A549 (cell line): ENCODE measurements at regions not wholly inside any gene's neighbourhood (a gene's known extent, or its start where the extent isn't known, plus 50 kb on each side); places are given as distances from the start of the nearest gene placed in this dataset.
A peak's percentile ranks its signal among the peaks of the same experiment; 100 is the strongest.

ENCODE experiments used
- ATAC-seq, 2 experiments: fragments of 200-7000 bp in 1 of 2; fragments of >200 bp in 1 of 2; cut with Nextera tagmentation in 1 of 2; cut with Tn5 transposase in 1 of 2; 3 replicates each; pipeline versions ENCODE4 v1.8.0 to v1.9.1; 2018 to 2020; ENCODE audit warnings: mild to moderate bottlenecking in 1 of 2, moderate library complexity in 1 of 2
- CTCF ChIA-PET: fragments of 300-600 bp; sonication (Branson Sonifier 250); formaldehyde crosslinking; extraction: SDS; loops from one replicate; lab custom pipeline; 2021; ENCODE audit warnings: antibody characterized with exemption, inconsistent platforms; lab: Yijun Ruan, JAX
- POLR2A ChIA-PET: fragments of 350-600 bp; formaldehyde crosslinking; extraction: SDS; loops from one replicate; lab custom pipeline; 2021; ENCODE audit warnings: antibody characterized with exemption, inconsistent platforms; lab: Yijun Ruan, JAX
- DNase-seq, 2 experiments: peaks; one replicate each; pipeline versions ENCODE4 v3.0.0 to v3.0.0-alpha.2; 2011 to 2016; ENCODE audit warnings: low read depth in 1 of 2, low spot score in 1 of 2
- FAIRE-seq: peaks from 2 replicates; lab custom pipeline; 2011; peaks lifted over from hg19 to GRCh38; lab: Jason Lieb, UNC
- H3K27ac ChIP-seq, 2 experiments: fragments of >200 bp; sonication (Bioruptor Twin); formaldehyde crosslinking; 3 replicates each; pipeline ENCODE4 v1.5.1; 2016 to 2017
- H3K4me1 ChIP-seq: fragments of >200 bp; sonication (Bioruptor Twin); formaldehyde crosslinking; 3 replicates; pipeline ENCODE4 v1.6.1; 2016
- H3K4me2 ChIP-seq: fragments of >200 bp; sonication (Bioruptor Twin); formaldehyde crosslinking; 3 replicates; pipeline ENCODE4 v1.6.1; 2016
- H3K4me3 ChIP-seq: fragments of >200 bp; sonication (Bioruptor Twin); formaldehyde crosslinking; 3 replicates; pipeline ENCODE4 v1.5.1; 2016
- H3K9me3 ChIP-seq: fragments of >200 bp; sonication (Bioruptor Twin); formaldehyde crosslinking; 3 replicates; pipeline ENCODE4 v1.6.1; 2016
- CHD2 ChIP-seq: fragments of 150-350 bp; IDR thresholded peaks from 2 replicates; pipeline ENCODE4 v1.6.1; 2014; ENCODE audit warnings: low read length; ENCODE audit not compliant: partially characterized antibody
- CHD4 ChIP-seq: fragments of 200-600 bp; sonication (generic); IDR thresholded peaks from 2 replicates; pipeline ENCODE4 v1.6.1; 2016; ENCODE audit warnings: antibody characterized with exemption, mild to moderate bottlenecking, borderline replicate concordance
- EHMT2 ChIP-seq: fragments of 200-600 bp; sonication (generic); IDR thresholded peaks from 2 replicates; pipeline ENCODE4 v1.6.1; 2016; ENCODE audit warnings: antibody characterized with exemption, low read depth, mild to moderate bottlenecking, moderate library complexity
- FOXS1 ChIP-seq: fragments of 250-450 bp; sonication (Bioruptor Pico); IDR thresholded peaks from 2 replicates; pipeline ENCODE4 v1.5.0; 2020; ENCODE audit warnings: mild to moderate bottlenecking, moderate library complexity
- HOXB13 ChIP-seq: fragments of 250-450 bp; sonication (Bioruptor Pico); IDR thresholded peaks from 2 replicates; pipeline ENCODE4 v1.5.0; 2020; ENCODE audit warnings: low read depth, mild to moderate bottlenecking, moderate library complexity
- MAFK ChIP-seq: fragments of 450-650 bp; IDR thresholded peaks from 2 replicates; pipeline ENCODE4 v1.6.1; 2014; ENCODE audit not compliant: partially characterized antibody
- PHF8 ChIP-seq: fragments of 200-600 bp; sonication (generic); IDR thresholded peaks from 2 replicates; pipeline ENCODE4 v1.6.1; 2016; ENCODE audit warnings: low read depth, mild to moderate bottlenecking, antibody characterized with exemption, moderate library complexity, borderline replicate concordance
- POLR2AphosphoS2 ChIP-seq: conservative IDR thresholded peaks from 2 replicates; pipeline ENCODE4 v1.6.1; 2012; ENCODE audit warnings: low read length, improper control_type of control experiment, inconsistent platforms
- RAD21 ChIP-seq, 2 experiments: fragments of >200 bp in 1 of 2; sonication (Bioruptor Twin) in 1 of 2; formaldehyde crosslinking in 1 of 2; IDR thresholded peaks in 1 of 2; conservative IDR thresholded peaks in 1 of 2; 2 replicates in 1 of 2; 3 replicates in 1 of 2; pipeline ENCODE4 v1.6.1; 2012 to 2018; ENCODE audit warnings: inconsistent platforms in 1 of 2
- SMC3 ChIP-seq: fragments of >200 bp; sonication (Bioruptor Twin); formaldehyde crosslinking; IDR thresholded peaks from 3 replicates; pipeline ENCODE4 v1.6.1; 2018; ENCODE audit warnings: inconsistent platforms
- TP53 ChIP-seq: fragments of 250-450 bp; sonication (Bioruptor Pico); IDR thresholded peaks from 2 replicates; pipeline ENCODE4 v1.5.0; 2021; ENCODE audit warnings: mild to moderate bottlenecking, moderate library complexity
- WGBS: methylation state at CpG from one replicate; pipeline ENCODE4 v1.1.6; 2017; ENCODE audit errors: missing lambda C conversion rate; 5-methylcytosine and 5-hydroxymethylcytosine counted together
- TF ChIP-seq, protein P1 (sequence below): fragments of >200 bp; sonication (Bioruptor Twin); formaldehyde crosslinking; IDR thresholded peaks from 3 replicates; pipeline ENCODE4 v1.5.1; 2016
- TF ChIP-seq, protein P2 (sequence below): IDR thresholded peaks from 2 replicates; pipeline ENCODE4 v1.6.1; 2012
- TF ChIP-seq, protein P3 (sequence below): fragments of 450-650 bp; IDR thresholded peaks from 2 replicates; pipeline ENCODE4 v1.6.1; 2014; ENCODE audit warnings: antibody characterized with exemption
- TF ChIP-seq, protein P4 (sequence below): fragments of 200-600 bp; sonication (generic); IDR thresholded peaks from 2 replicates; pipeline ENCODE4 v1.6.1; 2016; ENCODE audit warnings: antibody characterized with exemption, mild to moderate bottlenecking, moderate library complexity

DNA sequence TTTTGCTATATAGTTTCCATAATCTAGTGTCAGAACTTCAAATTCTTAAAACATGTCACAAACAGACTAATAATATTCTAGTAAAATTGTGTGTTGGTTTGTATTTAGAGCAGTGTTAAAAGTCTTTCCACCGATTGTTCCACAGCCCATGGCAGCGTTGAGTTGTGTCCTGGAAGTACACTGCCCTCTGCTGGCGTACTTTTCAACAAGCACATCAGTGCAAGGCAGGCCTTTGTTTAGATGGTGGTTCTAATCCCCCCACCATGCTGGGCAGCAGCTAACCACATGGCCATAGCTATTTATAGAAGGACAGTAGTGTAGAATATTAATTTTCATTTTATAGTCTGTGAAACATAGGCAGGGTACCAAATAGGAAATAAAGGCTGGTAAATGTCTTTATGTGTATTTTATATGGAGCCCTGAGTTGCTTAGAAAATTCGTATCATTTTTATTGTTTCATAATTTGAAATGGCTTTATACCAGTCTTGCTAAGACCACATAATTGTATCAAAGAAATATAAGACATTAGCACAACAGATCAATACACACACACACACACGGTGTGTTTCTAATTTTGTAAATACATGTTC lies 235.4 kb downstream of the SEC23A start:
- Histone ChIP-seq H3K4me3 (no peak overlapping the region), H3K4me1 (no peaks in the 10 kb centered on the region), H3K4me2 (no peak overlapping the region), H3K9me3 (no peaks in the 10 kb centered on the region), H3K27ac (no peak overlapping the region)
- FAIRE-seq (peak; percentile 61), ATAC-seq (peak; percentile 96 to 99), DNase-seq (peak; percentile 18 to 81)
- TF ChIP-seq RAD21 (conservative IDR thresholded peaks at IDR 0.05 in 1 of 2, IDR thresholded peaks at IDR 0.05 in 1 of 2): peak; percentile 76 to 83
- TF ChIP-seq, protein P1, sequence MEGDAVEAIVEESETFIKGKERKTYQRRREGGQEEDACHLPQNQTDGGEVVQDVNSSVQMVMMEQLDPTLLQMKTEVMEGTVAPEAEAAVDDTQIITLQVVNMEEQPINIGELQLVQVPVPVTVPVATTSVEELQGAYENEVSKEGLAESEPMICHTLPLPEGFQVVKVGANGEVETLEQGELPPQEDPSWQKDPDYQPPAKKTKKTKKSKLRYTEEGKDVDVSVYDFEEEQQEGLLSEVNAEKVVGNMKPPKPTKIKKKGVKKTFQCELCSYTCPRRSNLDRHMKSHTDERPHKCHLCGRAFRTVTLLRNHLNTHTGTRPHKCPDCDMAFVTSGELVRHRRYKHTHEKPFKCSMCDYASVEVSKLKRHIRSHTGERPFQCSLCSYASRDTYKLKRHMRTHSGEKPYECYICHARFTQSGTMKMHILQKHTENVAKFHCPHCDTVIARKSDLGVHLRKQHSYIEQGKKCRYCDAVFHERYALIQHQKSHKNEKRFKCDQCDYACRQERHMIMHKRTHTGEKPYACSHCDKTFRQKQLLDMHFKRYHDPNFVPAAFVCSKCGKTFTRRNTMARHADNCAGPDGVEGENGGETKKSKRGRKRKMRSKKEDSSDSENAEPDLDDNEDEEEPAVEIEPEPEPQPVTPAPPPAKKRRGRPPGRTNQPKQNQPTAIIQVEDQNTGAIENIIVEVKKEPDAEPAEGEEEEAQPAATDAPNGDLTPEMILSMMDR: peak; percentile 81
- TF ChIP-seq SMC3: peak; percentile 75
- no peak for TF ChIP-seq HOXB13 (CRISPR knock-in tag)
- ChIA-PET CTCF (interaction anchor here (0.6 to 2.2 kb wide), 27 partner anchors 9 to 1621 kb away, joined by 3 to 16 read pairs (median 4); no protein-coding TSS in a partner anchor), POLR2A (no interaction called here)
- 29% methylated on average over 5 of the region's 5 CpGs for WGBS

DNA sequence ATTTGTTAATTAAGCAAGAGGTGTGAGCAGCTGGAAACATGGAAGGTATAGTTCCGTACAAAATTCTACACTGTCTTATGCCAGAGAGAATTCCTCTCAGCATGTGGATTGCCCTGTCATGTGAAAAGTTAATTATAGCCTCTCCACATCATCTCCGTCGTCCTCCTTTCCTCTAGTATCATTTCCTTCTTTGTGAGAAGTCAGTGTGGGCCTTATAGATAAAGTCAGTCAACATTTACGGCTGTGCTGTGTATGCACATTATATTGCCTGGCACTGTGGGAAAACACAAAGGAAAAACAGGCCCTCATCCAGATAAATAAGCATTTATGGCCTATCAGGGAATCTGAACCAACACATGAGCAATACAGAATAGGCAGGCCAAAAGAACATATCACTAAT lies 236.6 kb downstream of the SEC23A start:
- no peak overlapping the region for H3K4me3 ChIP-seq
- CTCF ChIA-PET: interaction anchor here (0.8 to 1.2 kb wide), 3 partner anchors 10 to 144 kb away, joined by 3 to 4 read pairs (median 4); no protein-coding TSS in a partner anchor
- no peak for FAIRE-seq
- DNase-seq: no peak
- H3K4me1 ChIP-seq: no peaks in the 10 kb centered on the region
- no peak overlapping the region for H3K27ac ChIP-seq
- TF ChIP-seq, protein P1: no peak
- no peak for TF ChIP-seq POLR2AphosphoS2
- TF ChIP-seq, protein P2, sequence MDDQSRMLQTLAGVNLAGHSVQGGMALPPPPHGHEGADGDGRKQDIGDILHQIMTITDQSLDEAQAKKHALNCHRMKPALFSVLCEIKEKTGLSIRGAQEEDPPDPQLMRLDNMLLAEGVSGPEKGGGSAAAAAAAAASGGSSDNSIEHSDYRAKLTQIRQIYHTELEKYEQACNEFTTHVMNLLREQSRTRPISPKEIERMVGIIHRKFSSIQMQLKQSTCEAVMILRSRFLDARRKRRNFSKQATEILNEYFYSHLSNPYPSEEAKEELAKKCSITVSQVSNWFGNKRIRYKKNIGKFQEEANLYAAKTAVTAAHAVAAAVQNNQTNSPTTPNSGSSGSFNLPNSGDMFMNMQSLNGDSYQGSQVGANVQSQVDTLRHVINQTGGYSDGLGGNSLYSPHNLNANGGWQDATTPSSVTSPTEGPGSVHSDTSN: no peak
- TF ChIP-seq HOXB13 (CRISPR knock-in tag): no peak
- no peak for TF ChIP-seq EHMT2
- no peak for TF ChIP-seq MAFK
- no peak overlapping the region for H3K4me2 ChIP-seq
- no peak for ATAC-seq
- H3K9me3 ChIP-seq: no peaks in the 10 kb centered on the region
- 50% methylated on average over 4 of the region's 4 CpGs for WGBS
- POLR2A ChIA-PET: no interaction called here

DNA sequence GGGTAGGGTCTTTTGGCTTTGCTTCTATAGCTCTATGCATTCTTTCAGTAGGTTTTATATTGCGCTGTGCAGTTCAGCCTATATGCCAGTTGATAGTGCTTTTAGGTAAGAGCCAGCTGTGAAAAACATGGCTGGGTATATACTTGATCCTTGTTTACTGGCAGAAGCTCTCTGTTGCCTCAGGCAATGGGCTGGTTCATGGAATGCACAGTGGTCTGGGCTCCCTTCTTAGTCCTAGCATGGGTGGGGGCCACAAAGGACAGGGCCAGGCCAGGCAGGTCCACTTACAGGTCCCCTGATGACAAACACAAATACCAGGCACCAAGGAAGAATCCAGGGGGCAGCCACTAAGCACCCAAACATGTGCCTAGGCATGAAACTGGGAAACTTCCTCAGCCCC lies 240.7 kb downstream of the SEC23A start:
- ChIA-PET CTCF (interaction anchor here (0.6 to 1.6 kb wide), 4 partner anchors 9 to 988 kb away, joined by 3 to 4 read pairs (median 3); no protein-coding TSS in a partner anchor), POLR2A (no interaction called here)
- DNase-seq: no peak
- Histone ChIP-seq H3K4me1 (no peaks in the 10 kb centered on the region), H3K9me3 (no peaks in the 10 kb centered on the region), H3K27ac (no peak overlapping the region), H3K4me3 (no peak overlapping the region), H3K4me2 (no peak overlapping the region)
- 62% methylated on average over 1 of the region's 1 CpG for WGBS
- no peak for ATAC-seq
- no peak for FAIRE-seq
- TF ChIP-seq CHD4 (no peak), FOXS1 (no peak), TP53 (CRISPR knock-in tag) (no peak), CHD2 (no peak), PHF8 (no peak)
- TF ChIP-seq, protein P3, sequence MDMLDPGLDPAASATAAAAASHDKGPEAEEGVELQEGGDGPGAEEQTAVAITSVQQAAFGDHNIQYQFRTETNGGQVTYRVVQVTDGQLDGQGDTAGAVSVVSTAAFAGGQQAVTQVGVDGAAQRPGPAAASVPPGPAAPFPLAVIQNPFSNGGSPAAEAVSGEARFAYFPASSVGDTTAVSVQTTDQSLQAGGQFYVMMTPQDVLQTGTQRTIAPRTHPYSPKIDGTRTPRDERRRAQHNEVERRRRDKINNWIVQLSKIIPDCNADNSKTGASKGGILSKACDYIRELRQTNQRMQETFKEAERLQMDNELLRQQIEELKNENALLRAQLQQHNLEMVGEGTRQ: no peak
- TF ChIP-seq, protein P4, sequence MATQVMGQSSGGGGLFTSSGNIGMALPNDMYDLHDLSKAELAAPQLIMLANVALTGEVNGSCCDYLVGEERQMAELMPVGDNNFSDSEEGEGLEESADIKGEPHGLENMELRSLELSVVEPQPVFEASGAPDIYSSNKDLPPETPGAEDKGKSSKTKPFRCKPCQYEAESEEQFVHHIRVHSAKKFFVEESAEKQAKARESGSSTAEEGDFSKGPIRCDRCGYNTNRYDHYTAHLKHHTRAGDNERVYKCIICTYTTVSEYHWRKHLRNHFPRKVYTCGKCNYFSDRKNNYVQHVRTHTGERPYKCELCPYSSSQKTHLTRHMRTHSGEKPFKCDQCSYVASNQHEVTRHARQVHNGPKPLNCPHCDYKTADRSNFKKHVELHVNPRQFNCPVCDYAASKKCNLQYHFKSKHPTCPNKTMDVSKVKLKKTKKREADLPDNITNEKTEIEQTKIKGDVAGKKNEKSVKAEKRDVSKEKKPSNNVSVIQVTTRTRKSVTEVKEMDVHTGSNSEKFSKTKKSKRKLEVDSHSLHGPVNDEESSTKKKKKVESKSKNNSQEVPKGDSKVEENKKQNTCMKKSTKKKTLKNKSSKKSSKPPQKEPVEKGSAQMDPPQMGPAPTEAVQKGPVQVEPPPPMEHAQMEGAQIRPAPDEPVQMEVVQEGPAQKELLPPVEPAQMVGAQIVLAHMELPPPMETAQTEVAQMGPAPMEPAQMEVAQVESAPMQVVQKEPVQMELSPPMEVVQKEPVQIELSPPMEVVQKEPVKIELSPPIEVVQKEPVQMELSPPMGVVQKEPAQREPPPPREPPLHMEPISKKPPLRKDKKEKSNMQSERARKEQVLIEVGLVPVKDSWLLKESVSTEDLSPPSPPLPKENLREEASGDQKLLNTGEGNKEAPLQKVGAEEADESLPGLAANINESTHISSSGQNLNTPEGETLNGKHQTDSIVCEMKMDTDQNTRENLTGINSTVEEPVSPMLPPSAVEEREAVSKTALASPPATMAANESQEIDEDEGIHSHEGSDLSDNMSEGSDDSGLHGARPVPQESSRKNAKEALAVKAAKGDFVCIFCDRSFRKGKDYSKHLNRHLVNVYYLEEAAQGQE: no peak
